SK-N-SH (cell line): ENCODE measurements at regions not wholly inside any gene's neighbourhood (a gene's known extent, or its start where the extent isn't known, plus 50 kb on each side); places are given as distances from the start of the nearest gene placed in this dataset.

Experiments used
- CTCF ChIA-PET: fragments of 300-600, 350-600 bp; formaldehyde crosslinking; extraction: SDS; loops from one replicate; lab custom pipeline; 2021; lab: Yijun Ruan, JAX
- POLR2A ChIA-PET: fragments of 350-600 bp; sonication (Branson Sonifier 250); formaldehyde crosslinking; extraction: SDS; loops from one replicate; lab custom pipeline; 2020; ENCODE audit warnings: antibody characterized with exemption, inconsistent platforms; lab: Yijun Ruan, JAX
- DNase-seq: peaks from one replicate; pipeline ENCODE4 v3.0.0; 2012
- H2AFZ ChIP-seq: fragments of 200-600 bp; sonication (generic); 2 replicates; pipeline ENCODE4 v1.8.1; 2016; ENCODE audit warnings: antibody characterized with exemption, mild to moderate bottlenecking, low read depth
- H3F3A ChIP-seq: fragments of 200-600 bp; sonication (generic); replicated peaks from 2 replicates; pipeline ENCODE3; 2016; ENCODE audit warnings: antibody characterized with exemption, mild to moderate bottlenecking; ENCODE audit not compliant: insufficient read depth
- H3K27ac ChIP-seq, 2 experiments: fragments of 200-500 bp in 1 of 2; fragments of 200-600 bp in 1 of 2; sonication (Bioruptor generic) in 1 of 2; sonication (generic), shearing (Covaris generic) in 1 of 2; 2 replicates each; pipeline versions ENCODE4 v1.5.1 to v1.6.1; 2014 to 2016; ENCODE audit warnings: low read depth in 2 of 2, inconsistent platforms in 1 of 2, low read length in 1 of 2, mild to moderate bottlenecking in 1 of 2, mixed read lengths in 1 of 2
- H3K27me3 ChIP-seq: fragments of 200-600 bp; sonication (generic), shearing (Covaris generic); 2 replicates; pipeline ENCODE4 v1.6.1; 2016; ENCODE audit warnings: mixed run types; ENCODE audit not compliant: insufficient read depth
- H3K36me3 ChIP-seq, 2 experiments: fragments of 200-500 bp in 1 of 2; fragments of 200-600 bp in 1 of 2; sonication (Bioruptor generic) in 1 of 2; sonication (generic) in 1 of 2; replicated peaks in 1 of 2; 2 replicates each; pipeline versions ENCODE3 to v1.5.1; 2014 to 2016; ENCODE audit warnings: low read length in 1 of 2, mild to moderate bottlenecking in 1 of 2; ENCODE audit not compliant: insufficient read depth in 2 of 2, control insufficient read depth in 1 of 2
- H3K4me1 ChIP-seq, 2 experiments: fragments of 200-500 bp in 1 of 2; fragments of 200-600 bp in 1 of 2; sonication (Bioruptor generic) in 1 of 2; sonication (generic), shearing (Covaris generic) in 1 of 2; 2 replicates each; pipeline versions ENCODE4 v1.5.1 to v1.6.1; 2014 to 2016; ENCODE audit warnings: low read depth in 1 of 2, low read length in 1 of 2, mixed run types in 1 of 2; ENCODE audit not compliant: insufficient read depth in 2 of 2, control insufficient read depth in 1 of 2
- H3K4me2 ChIP-seq: fragments of 200-600 bp; sonication (generic), shearing (Covaris generic); 2 replicates; pipeline ENCODE4 v1.6.1; 2017; ENCODE audit warnings: mixed run types
- H3K4me3 ChIP-seq, 2 experiments: fragments of 200-500 bp in 1 of 2; fragments of 200-600 bp in 1 of 2; sonication (Bioruptor generic) in 1 of 2; sonication (generic), shearing (Covaris generic) in 1 of 2; 2 replicates each; pipeline versions ENCODE4 v1.5.1 to v1.8.1; 2014 to 2016; ENCODE audit warnings: low read depth in 2 of 2, inconsistent platforms in 1 of 2, low read length in 1 of 2, mild to moderate bottlenecking in 1 of 2, mixed read lengths in 1 of 2, moderate library complexity in 1 of 2
- H3K79me2 ChIP-seq: fragments of 200-600 bp; sonication (generic); 2 replicates; pipeline ENCODE4 v1.8.1; 2017; ENCODE audit warnings: mild to moderate bottlenecking; ENCODE audit not compliant: insufficient read depth
- H3K9ac ChIP-seq: fragments of 200-600 bp; sonication (generic); 2 replicates; pipeline ENCODE4 v1.6.1; 2017; ENCODE audit warnings: mixed run types
- H3K9me2 ChIP-seq: fragments of 200-600 bp; sonication (generic); 2 replicates; pipeline ENCODE4 v1.6.1; 2017; ENCODE audit warnings: mixed run types
- H3K9me3 ChIP-seq: fragments of 200-600 bp; sonication (generic); 2 replicates; pipeline ENCODE4 v1.6.1; 2017; ENCODE audit warnings: mixed run types, mild to moderate bottlenecking, moderate library complexity
- H4K20me1 ChIP-seq: fragments of 200-600 bp; sonication (generic); 2 replicates; pipeline ENCODE4 v1.6.1; 2017; ENCODE audit warnings: mild to moderate bottlenecking, mixed run types; ENCODE audit not compliant: insufficient read depth
- CHD2 ChIP-seq: fragments of 150-350 bp; IDR thresholded peaks from 2 replicates; pipeline ENCODE4 v1.6.1; 2018; ENCODE audit warnings: low read length; ENCODE audit not compliant: partially characterized antibody
- CTCF ChIP-seq: fragments of 200-600 bp; sonication (generic); IDR thresholded peaks from 2 replicates; pipeline ENCODE4 v1.6.1; 2017; ENCODE audit warnings: antibody characterized with exemption, mild to moderate bottlenecking, moderate library complexity
- EP300 ChIP-seq, 2 experiments: IDR thresholded peaks; 2 replicates each; pipeline versions ENCODE4 v1.4.0 to v1.6.1; 2012; ENCODE audit warnings: borderline replicate concordance in 1 of 2, low read depth in 1 of 2, low read length in 1 of 2
- FOXJ3 ChIP-seq: sonication (generic); formaldehyde crosslinking; IDR thresholded peaks from 2 replicates; pipeline ENCODE4 v1.5.1; 2020; ENCODE audit warnings: mild to moderate bottlenecking, missing genetic modification reagents
- GABPA ChIP-seq: IDR thresholded peaks from 2 replicates; pipeline ENCODE4 v1.4.0; 2012; ENCODE audit warnings: low read depth, mild to moderate bottlenecking
- IRF3 ChIP-seq: fragments of 150-350 bp; IDR thresholded peaks from 2 replicates; pipeline ENCODE4 v1.6.1; 2016; ENCODE audit warnings: mild to moderate bottlenecking, low read depth, low read length
- JUND ChIP-seq: IDR thresholded peaks from 2 replicates; pipeline ENCODE4 v1.4.0; 2012
- MAX ChIP-seq: IDR thresholded peaks from 2 replicates; pipeline ENCODE4 v1.4.0; 2012; ENCODE audit warnings: low read depth
- MXI1 ChIP-seq: IDR thresholded peaks from 2 replicates; pipeline ENCODE4 v1.6.1; 2012; ENCODE audit warnings: mild to moderate bottlenecking, low read depth, low read length, improper control_type of control experiment
- NRF1 ChIP-seq: IDR thresholded peaks from 2 replicates; pipeline ENCODE4 v1.6.1; 2012; ENCODE audit warnings: low read depth, mild to moderate bottlenecking, low read length
- PBX3 ChIP-seq: IDR thresholded peaks from 2 replicates; pipeline ENCODE4; 2012
- RAD21 ChIP-seq: IDR thresholded peaks from 2 replicates; pipeline ENCODE4 v1.6.1; 2012; ENCODE audit warnings: mild to moderate bottlenecking, low read length
- RCOR1 ChIP-seq: fragments of 150-350 bp; IDR thresholded peaks from 2 replicates; pipeline ENCODE4 v1.6.1; 2017; ENCODE audit warnings: antibody characterized with exemption, low read length
- REST ChIP-seq: IDR thresholded peaks from 2 replicates; pipeline ENCODE4 v1.6.1; 2012; ENCODE audit warnings: mild to moderate bottlenecking, low read depth, low read length, moderate library complexity
- RFX5 ChIP-seq: IDR thresholded peaks from 2 replicates; pipeline ENCODE4 v1.6.1; 2012; ENCODE audit warnings: mild to moderate bottlenecking, improper control_type of control experiment, low read length
- RXRA ChIP-seq: IDR thresholded peaks from 2 replicates; pipeline ENCODE4 v1.4.0; 2012; ENCODE audit warnings: low read depth, mild to moderate bottlenecking, borderline replicate concordance
- SIN3A ChIP-seq: IDR thresholded peaks from 2 replicates; pipeline ENCODE4 v1.6.1; 2012; ENCODE audit warnings: low read depth, mild to moderate bottlenecking, low read length, moderate library complexity, borderline replicate concordance
- TAF1 ChIP-seq: IDR thresholded peaks from 2 replicates; pipeline ENCODE4 v1.6.1; 2012; ENCODE audit warnings: low read depth, mild to moderate bottlenecking, low read length, moderate library complexity, borderline replicate concordance
- TCF12 ChIP-seq: IDR thresholded peaks from 2 replicates; pipeline ENCODE4 v1.4.0; 2012
- TEAD4 ChIP-seq: IDR thresholded peaks from 2 replicates; pipeline ENCODE4 v1.4.0; 2012; ENCODE audit warnings: mild to moderate bottlenecking, borderline replicate concordance; ENCODE audit not compliant: insufficient read depth
- USF2 ChIP-seq: fragments of 150-350 bp; IDR thresholded peaks from 2 replicates; pipeline ENCODE4 v1.6.1; 2017; ENCODE audit warnings: antibody characterized with exemption, low read length, low read depth, borderline replicate concordance
- ZBTB33 ChIP-seq: IDR thresholded peaks from 2 replicates; pipeline ENCODE4 v1.4.0; 2012; ENCODE audit warnings: low read depth, borderline replicate concordance
- WGBS: methylation state at CpG from one replicate; pipeline ENCODE4 v1.1.6; 2017; ENCODE audit warnings: low lambda C conversion rate; 5-methylcytosine and 5-hydroxymethylcytosine counted together

- DNase-seq: peak; percentile 78
- Histone ChIP-seq H4K20me1 (no peaks in the 10 kb centered on the region), H3K27ac (peak overlapping the region; percentile 30 to 75; a peak in 3 of 4 replicates), H3K27me3 (no peaks in the 10 kb centered on the region), H3K79me2 (no peaks in the 10 kb centered on the region), H3K9me2 (no peaks in the 10 kb centered on the region), H3K9me3 (no peaks in the 10 kb centered on the region), H3K4me2 (no peak overlapping the region), H3K9ac (no peak overlapping the region), H3K4me1 (peaks cover 0 to 4% of the 10 kb centered on the region in 2 experiments; a peak in 3 of 4 replicates), H3K36me3 (no peaks in the 10 kb centered on the region), H3F3A (no peaks in the 10 kb centered on the region), H2AFZ (0 out of 2 replicates have a peak overlapping the region, but pooled peaks have one; percentile 5), H3K4me3 (no peak overlapping the region)
- 7% methylated on average over 3 of the region's 3 CpGs for WGBS
- ChIA-PET CTCF (interaction anchor here (0.6 to 1.1 kb wide), 2 partner anchors 12 to 1511 kb away, joined by 3 read pairs; no protein-coding TSS in a partner anchor), POLR2A (interaction anchor here (0.6 to 1.5 kb wide), 3 partner anchors 9 to 172 kb away, joined by 3 to 5 read pairs (median 3); no protein-coding TSS in a partner anchor)
- TF ChIP-seq RCOR1: peak; percentile 96
- TF ChIP-seq MXI1: peak; percentile 37; the same call in 1 of the 2 replicates
- peak; percentile 88 for TF ChIP-seq CHD2
- peak; percentile 60 for TF ChIP-seq TCF12
- 0 out of 2 replicates have a peak, but pooled peaks have one; percentile 34 for TF ChIP-seq PBX3
- no peak for TF ChIP-seq IRF3
- peak in 1 of 2 experiments; percentile 99; a peak in 2 of 4 replicates for TF ChIP-seq EP300 (IDR thresholded peaks at IDR 0.05; ENCODE audit: borderline replicate concordance in 1 of 2, low read depth in 1 of 2, low read length in 1 of 2)
- TF ChIP-seq NRF1: no peak
- peak; percentile 52; the same call in 1 of the 2 replicates for TF ChIP-seq RFX5
- no peak for TF ChIP-seq ZBTB33
- TF ChIP-seq MAX: no peak
- 0 out of 2 replicates have a peak, but pooled peaks have one; percentile 17 for TF ChIP-seq TEAD4
- TF ChIP-seq SIN3A: no peak
- no peak for TF ChIP-seq REST
- peak; percentile 94; the same call in 1 of the 2 replicates for TF ChIP-seq FOXJ3 (CRISPR knock-in tag)
- TF ChIP-seq JUND: no peak
- TF ChIP-seq TAF1: no peak
- TF ChIP-seq USF2: no peak
- TF ChIP-seq RXRA: no peak
- TF ChIP-seq RAD21: peak; percentile 31
- no peak for TF ChIP-seq CTCF
- no peak for TF ChIP-seq GABPA
Measured at GRCh38 chr7:68888971-68889385, 709.3 kb upstream of the AUTS2 start.
